ENCODE measurements at regions not wholly inside any gene's neighbourhood (a gene's known extent, or its start where the extent isn't known, plus 50 kb on each side); places are given as distances from the start of the nearest gene placed in this dataset.
A peak's percentile ranks its signal among the peaks of the same experiment; 100 is the strongest.

DNA sequence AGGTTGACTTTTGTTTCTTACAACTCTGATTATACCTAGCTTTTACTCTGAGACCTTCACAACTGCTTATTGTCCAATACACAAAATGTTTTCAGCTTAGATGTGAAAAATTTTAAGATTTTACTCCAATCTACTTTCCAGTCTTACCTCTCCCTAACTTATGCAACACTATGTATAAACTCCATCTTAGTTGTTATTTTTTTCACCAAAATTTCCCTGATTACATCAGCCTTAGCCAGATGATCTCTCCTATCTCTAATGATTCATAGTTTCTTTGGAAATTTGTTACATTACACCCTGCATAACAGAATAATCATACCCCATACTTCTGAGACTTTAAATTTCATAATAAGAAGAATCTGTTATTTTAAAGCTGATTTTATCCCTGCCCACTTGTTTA lies 621.0 kb upstream of the ANO3 start:
- no peak overlapping the region for H3K4me3 ChIP-seq
- no peaks in the 10 kb centered on the region for H3K9me3 ChIP-seq (replicated peaks in 1 of 3)
- TF ChIP-seq, protein P1, sequence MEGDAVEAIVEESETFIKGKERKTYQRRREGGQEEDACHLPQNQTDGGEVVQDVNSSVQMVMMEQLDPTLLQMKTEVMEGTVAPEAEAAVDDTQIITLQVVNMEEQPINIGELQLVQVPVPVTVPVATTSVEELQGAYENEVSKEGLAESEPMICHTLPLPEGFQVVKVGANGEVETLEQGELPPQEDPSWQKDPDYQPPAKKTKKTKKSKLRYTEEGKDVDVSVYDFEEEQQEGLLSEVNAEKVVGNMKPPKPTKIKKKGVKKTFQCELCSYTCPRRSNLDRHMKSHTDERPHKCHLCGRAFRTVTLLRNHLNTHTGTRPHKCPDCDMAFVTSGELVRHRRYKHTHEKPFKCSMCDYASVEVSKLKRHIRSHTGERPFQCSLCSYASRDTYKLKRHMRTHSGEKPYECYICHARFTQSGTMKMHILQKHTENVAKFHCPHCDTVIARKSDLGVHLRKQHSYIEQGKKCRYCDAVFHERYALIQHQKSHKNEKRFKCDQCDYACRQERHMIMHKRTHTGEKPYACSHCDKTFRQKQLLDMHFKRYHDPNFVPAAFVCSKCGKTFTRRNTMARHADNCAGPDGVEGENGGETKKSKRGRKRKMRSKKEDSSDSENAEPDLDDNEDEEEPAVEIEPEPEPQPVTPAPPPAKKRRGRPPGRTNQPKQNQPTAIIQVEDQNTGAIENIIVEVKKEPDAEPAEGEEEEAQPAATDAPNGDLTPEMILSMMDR (IDR thresholded peaks at IDR 0.05), result no peak
- no peak for TF ChIP-seq POLR2A (IDR thresholded peaks at IDR 0.05)
- no peaks in the 10 kb centered on the region for H3K36me3 ChIP-seq (replicated peaks in 1 of 2)
- intact Hi-C loops (cut with DNase I), result no loop called here
- H3K4me1 ChIP-seq (replicated peaks in 1 of 2), result no peaks in the 10 kb centered on the region
- no peaks in the 10 kb centered on the region for H3K27me3 ChIP-seq
- no peak for DNase-seq
- H3K27ac ChIP-seq, result no peak overlapping the region

DNA sequence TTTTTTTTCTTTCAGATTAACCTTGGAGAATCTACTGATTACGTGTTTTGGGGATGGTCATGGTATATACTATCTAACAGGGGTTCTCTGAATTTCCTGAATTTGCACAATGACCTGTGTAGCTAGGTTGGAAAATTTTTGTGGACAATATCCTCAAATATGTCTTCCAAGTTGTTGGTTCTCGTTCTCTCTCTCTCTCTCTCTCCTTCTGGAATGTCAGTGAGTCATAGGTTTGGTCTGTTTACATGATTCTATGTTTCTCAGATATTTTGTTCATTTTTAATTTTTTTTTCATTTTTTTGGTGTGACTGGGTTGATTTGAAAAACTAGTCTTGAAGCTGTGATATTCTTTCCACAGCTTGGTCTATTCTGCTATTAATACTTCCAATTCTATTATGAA lies 604.0 kb upstream of the ANO3 start:
- H3K36me3 ChIP-seq (replicated peaks in 1 of 2), result no peaks in the 10 kb centered on the region
- no peak for DNase-seq
- no peaks in the 10 kb centered on the region for H3K4me1 ChIP-seq (replicated peaks in 1 of 2)
- H3K27me3 ChIP-seq, result no peaks in the 10 kb centered on the region
- WGBS, 4 donors, result 71 to 80% (median 74%) methylated on average over 2 of the region's 2 CpGs
- TF ChIP-seq, protein P1 (IDR thresholded peaks at IDR 0.05), result no peak
- TF ChIP-seq POLR2A (IDR thresholded peaks at IDR 0.05), result no peak
- no peaks in the 10 kb centered on the region for H3K9me3 ChIP-seq (replicated peaks in 1 of 3)
- no peak overlapping the region for H3K4me3 ChIP-seq
- intact Hi-C loops (cut with DNase I), result no loop called here
- no peak overlapping the region for H3K27ac ChIP-seq

DNA sequence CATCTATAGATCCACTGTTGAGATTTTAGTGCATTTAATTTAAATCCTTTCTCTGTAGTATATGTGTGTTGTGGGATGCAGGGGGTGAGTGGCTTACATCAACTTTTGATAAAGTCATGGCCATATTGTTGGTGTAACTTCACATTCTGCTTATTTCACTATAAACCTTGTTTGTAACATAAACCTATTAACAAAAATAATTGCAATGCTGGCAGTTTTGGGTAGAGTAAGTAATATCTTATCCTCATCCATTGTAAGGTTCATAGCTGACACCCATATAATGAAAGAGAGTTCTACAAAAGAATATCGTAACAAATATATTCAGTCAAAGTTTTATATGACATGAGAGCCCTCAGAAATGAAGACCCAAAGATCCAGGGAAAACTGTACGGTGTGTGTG lies 601.7 kb upstream of the ANO3 start:
- 91 to 95% (median 94%) methylated on average over 2 of the region's 2 CpGs for WGBS, 4 donors
- intact Hi-C loops (cut with DNase I), result no loop called here
- TF ChIP-seq, protein P1 (IDR thresholded peaks at IDR 0.05), result no peak
- TF ChIP-seq POLR2A (IDR thresholded peaks at IDR 0.05), result no peak
- Histone ChIP-seq H3K36me3 (replicated peaks in 1 of 2) (no peaks in the 10 kb centered on the region), H3K27me3 (no peaks in the 10 kb centered on the region), H3K4me1 (replicated peaks in 1 of 2) (no peaks in the 10 kb centered on the region), H3K27ac (no peak overlapping the region), H3K9me3 (replicated peaks in 1 of 3) (no peaks in the 10 kb centered on the region), H3K4me3 (no peak overlapping the region)
- no peak for DNase-seq

DNA sequence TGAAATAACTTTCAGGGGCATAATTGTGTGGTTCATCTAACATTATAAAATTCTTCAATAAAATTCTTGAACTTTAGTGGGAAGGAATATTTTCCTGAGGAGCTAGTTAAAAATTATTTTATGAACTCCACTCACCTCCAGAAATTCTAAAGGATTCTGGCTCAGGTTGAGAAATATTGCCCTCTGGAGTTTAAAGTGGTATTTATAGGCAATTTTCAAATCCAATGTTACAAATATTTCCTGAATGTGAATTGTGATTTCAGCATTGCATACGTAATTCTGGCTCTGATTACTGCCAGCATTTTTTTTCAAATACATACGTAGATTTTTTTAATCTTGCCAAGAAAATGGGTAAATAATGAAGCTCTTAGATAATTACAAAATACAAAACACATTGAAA lies 598.2 kb upstream of the ANO3 start:
- Histone ChIP-seq H3K9me3 (replicated peaks in 1 of 3) (no peaks in the 10 kb centered on the region), H3K27me3 (no peaks in the 10 kb centered on the region), H3K4me1 (replicated peaks in 1 of 2) (no peaks in the 10 kb centered on the region), H3K4me3 (no peak overlapping the region), H3K27ac (no peak overlapping the region), H3K36me3 (replicated peaks in 1 of 2) (no peaks in the 10 kb centered on the region)
- TF ChIP-seq POLR2A (IDR thresholded peaks at IDR 0.05), result no peak
- TF ChIP-seq, protein P1 (IDR thresholded peaks at IDR 0.05), result peak in 2 of 6 experiments; percentile 11 to 30
- DNase-seq, result no peak
- 11 to 21% (median 17%) methylated on average over 2 of the region's 2 CpGs for WGBS, 4 donors
- intact Hi-C loops (cut with DNase I), result no loop called here

Data from adrenal gland (tissue), 9 donors.